ENCODE measurements at regions not wholly inside any gene's neighbourhood (a gene's known extent, or its start where the extent isn't known, plus 50 kb on each side); places are given as distances from the start of the nearest gene placed in this dataset.

GRCh38 chr13:103142151-103142550, 75.9 kb upstream of the SLC10A2 start (continued):
- TF ChIP-seq EZH2phosphoT487 (IDR thresholded peaks at IDR 0.05; ENCODE audit: borderline replicate concordance) (no peak), EZH2 (IDR thresholded peaks at IDR 0.05) (no peak)

- intact Hi-C loops (cut with micrococcal nuclease), result loop anchor here (1.0 kb wide), 1 partner anchor 224 kb away; no protein-coding TSS in a partner anchor
- ChIA-PET POLR2A (no interaction called here), RAD21 (ENCODE audit: low non-redundant PET in 1 of 2, low total read pairs in 2 of 2, uncharacterized antibody in 2 of 2, unreplicated experiment in 2 of 2) (no interaction called here), CTCF (interaction anchor here (0.8 to 1.3 kb wide), 2 partner anchors 11 to 225 kb away, joined by 3 to 8 read pairs; no protein-coding TSS in a partner anchor)
- no peaks in the 10 kb centered on the region for H3K79me2 ChIP-seq (ENCODE audit: insufficient read depth, low read length)
- peak; percentile 73 for ATAC-seq
- no peaks in the 10 kb centered on the region for H3K9me3 ChIP-seq (ENCODE audit: control insufficient read depth in 1 of 2, insufficient read depth in 1 of 2, low read depth in 1 of 2, low read length in 2 of 2)
- no peaks in the 10 kb centered on the region for H3K9me2 ChIP-seq (ENCODE audit: insufficient read depth)
- H3K4me3 ChIP-seq (replicated peaks in 1 of 2; ENCODE audit: low read depth in 1 of 2, low read length in 2 of 2), result no peak overlapping the region
- no peak overlapping the region for H3K4me2 ChIP-seq (ENCODE audit: low read length)
- DNase-seq (ENCODE audit: low read depth, low spot score), result peak; percentile 16
- TF ChIP-seq POLR2AphosphoS5 (IDR thresholded peaks at IDR 0.05; ENCODE audit: low read depth, low read length) (no peak), POLR2A (IDR thresholded peaks at IDR 0.05; ENCODE audit: borderline replicate concordance, extremely low read depth, insufficient read depth, insufficient read length) (no peak), RAD21 (IDR thresholded peaks at IDR 0.05; ENCODE audit: low read depth) (peak; percentile 54), FOSL1 (IDR thresholded peaks at IDR 0.05; ENCODE audit: low read depth) (no peak), SRF (IDR thresholded peaks at IDR 0.05; ENCODE audit: low read depth) (no peak), CEBPB (IDR thresholded peaks at IDR 0.05; ENCODE audit: low read depth) (no peak), ZNF274 (IDR thresholded peaks at IDR 0.05; ENCODE audit: low read depth, low read length) (no peak), EZH2phosphoT487 (IDR thresholded peaks at IDR 0.05; ENCODE audit: borderline replicate concordance) (no peak), ZBTB33 (IDR thresholded peaks at IDR 0.05; ENCODE audit: extremely low read depth, insufficient replicate concordance, low read length) (no peak), JUND (IDR thresholded peaks at IDR 0.05) (no peak), CTCF (IDR thresholded peaks at IDR 0.05 in 2 of 3, conservative IDR thresholded peaks at IDR 0.05 in 1 of 3; ENCODE audit: borderline replicate concordance in 1 of 3, insufficient read depth in 1 of 3, low read depth in 2 of 3, low read length in 2 of 3) (peak; percentile 25 to 62 (median 33); a peak in 5 of 6 replicates)
- H3K27me3 ChIP-seq (ENCODE audit: insufficient read depth, low read length), result no peaks in the 10 kb centered on the region
- no peaks in the 10 kb centered on the region for H3K36me3 ChIP-seq (ENCODE audit: control insufficient read depth in 1 of 2, insufficient read depth in 2 of 2, low read length in 2 of 2)
- BruUV-seq (replicated peaks), result no TSS peak
- no peak overlapping the region for H3K9ac ChIP-seq (ENCODE audit: low read length)
- no peak overlapping the region for H2AFZ ChIP-seq (ENCODE audit: low read depth, low read length, poor library complexity, severe bottlenecking)
- no peak overlapping the region for H3K27ac ChIP-seq (ENCODE audit: low read depth, low read length)
- H4K20me1 ChIP-seq (ENCODE audit: insufficient read depth), result no peaks in the 10 kb centered on the region
- no peaks in the 10 kb centered on the region for H3K4me1 ChIP-seq (ENCODE audit: control insufficient read depth in 1 of 2, insufficient read depth in 2 of 2, low read length in 2 of 2)
Observed at GRCh38 chr13:103140001-103140671, 73.9 kb upstream of the SLC10A2 start.

Data from HCT116 (cell line).